Hematopoietic multipotent progenitor cell (in vitro differentiated cells): ENCODE measurements at regions not wholly inside any gene's neighbourhood (a gene's known extent, or its start where the extent isn't known, plus 50 kb on each side); places are given as distances from the start of the nearest gene placed in this dataset.
"Not testable (repeated sequence)": the region's sequence is repeated elsewhere in the genome, so short reads cannot be mapped to it uniquely, and the experiment has no call there.

Experiments used
- DNase-seq, 3 donors: peaks; one replicate each; pipeline ENCODE4 v3.0.0-alpha.2; 2011 to 2015; ENCODE audit warnings: low read depth in 2 of 3, low spot score in 2 of 3

DNA sequence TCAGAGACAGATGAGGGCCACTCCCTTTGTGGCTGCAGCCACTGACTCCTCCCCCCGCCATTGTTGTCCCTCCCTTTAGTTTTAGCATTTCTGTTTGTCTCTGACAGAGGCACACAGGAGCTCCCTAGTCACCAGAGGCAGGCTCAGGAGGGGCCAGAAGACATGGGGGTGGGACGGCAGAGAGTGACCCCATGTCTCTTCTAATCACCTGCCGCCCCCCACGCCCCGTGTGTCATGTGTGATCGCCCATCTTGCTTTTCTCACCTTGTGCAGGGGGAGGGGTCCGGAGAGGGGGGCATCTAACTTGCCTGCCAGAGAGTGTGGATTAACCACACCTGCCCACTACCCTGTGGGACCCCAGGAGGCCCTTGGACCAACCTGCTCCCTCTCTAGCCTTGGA lies 246.7 kb upstream of the TP53TG3C start:
- DNase-seq: not testable (repeated sequence)

DNA sequence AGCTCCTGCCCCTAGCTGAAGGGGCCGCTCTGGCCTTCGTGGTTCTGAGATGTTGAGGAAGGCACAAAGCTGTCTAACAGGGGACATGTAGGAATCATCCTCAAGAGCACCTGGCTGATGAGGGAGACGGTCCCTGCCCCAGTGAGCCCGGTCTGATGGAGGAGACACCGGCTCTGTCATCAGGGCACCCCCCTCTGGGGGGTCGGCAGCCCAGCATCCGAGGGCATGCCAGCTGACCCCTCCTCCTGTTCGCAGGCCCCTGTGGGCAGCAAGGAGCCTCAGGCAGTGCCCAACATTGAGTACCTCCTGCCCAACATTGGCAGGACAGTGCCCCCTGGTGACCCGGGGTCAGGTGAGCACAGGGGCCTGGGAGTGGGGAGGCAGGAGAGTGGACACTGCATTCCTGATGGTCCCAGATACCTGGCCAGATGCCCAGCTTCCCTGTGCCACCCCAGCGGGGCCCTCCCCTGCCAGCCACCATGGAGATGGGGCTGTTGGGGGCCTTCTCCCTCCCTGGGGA lies 247.9 kb upstream of the TP53TG3C start:
- DNase-seq: not testable (repeated sequence)

DNA sequence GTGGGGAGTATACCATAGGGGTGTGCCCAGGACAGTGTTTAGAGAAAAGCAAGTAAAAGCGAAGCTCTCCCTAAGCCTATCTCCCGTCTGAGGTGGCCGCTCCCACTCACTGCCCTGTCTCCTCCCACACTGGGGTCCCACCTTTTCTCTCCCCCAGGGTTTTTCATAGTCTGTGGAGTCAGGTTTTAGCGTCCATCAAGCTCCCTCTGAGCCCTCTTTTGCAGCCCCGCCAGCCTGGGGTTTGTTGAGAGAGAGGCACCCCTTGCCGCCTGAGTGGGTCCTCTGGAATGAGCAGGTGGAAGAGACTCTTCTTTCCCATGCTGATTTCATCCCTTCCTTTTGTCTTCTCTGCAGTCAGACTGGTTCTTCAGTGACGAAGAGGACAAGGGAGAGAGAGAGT lies 248.7 kb upstream of the TP53TG3C start:
- DNase-seq: not testable (repeated sequence)

DNA sequence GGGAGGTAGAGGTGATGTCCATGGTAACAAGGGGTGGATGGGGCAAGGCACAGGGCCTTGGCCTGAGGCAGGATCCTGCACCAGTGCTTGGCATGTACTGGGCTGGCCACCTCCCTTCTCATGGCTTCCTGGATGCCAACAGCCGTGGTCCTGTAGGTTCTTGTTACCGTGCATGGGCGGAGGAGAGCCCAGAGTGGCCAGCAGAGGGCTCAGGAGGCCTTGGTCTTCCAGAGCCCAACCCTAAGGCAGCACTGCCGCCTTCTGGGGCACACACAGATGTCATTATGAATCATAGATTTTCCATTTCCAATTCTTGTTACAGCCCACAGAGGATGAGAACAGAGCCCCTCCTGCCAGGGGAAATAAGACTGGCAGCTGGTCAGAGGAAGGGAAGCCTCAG lies 254.2 kb upstream of the TP53TG3C start:
- not testable (repeated sequence) for DNase-seq

DNA sequence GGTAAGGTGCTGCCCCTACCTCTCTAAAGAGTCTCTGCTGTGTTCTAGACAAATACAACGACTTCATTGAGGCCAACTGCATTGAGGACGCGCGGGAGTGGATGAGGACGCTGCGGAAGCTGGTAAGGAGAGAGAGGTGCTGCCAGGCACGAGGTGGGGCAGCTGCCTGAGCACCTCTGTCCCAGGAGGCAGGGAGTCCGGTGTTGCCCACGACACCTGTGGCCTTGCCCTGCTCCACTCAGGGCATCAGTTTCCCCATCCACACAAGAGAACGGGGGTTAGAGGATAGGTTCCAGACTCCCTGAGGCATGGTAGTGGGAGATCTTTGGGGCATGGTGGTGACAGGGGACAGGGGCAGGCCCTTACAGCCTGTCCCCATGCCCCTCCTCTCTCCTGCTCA lies 256.1 kb upstream of the TP53TG3C start:
- not testable (repeated sequence) for DNase-seq

DNA sequence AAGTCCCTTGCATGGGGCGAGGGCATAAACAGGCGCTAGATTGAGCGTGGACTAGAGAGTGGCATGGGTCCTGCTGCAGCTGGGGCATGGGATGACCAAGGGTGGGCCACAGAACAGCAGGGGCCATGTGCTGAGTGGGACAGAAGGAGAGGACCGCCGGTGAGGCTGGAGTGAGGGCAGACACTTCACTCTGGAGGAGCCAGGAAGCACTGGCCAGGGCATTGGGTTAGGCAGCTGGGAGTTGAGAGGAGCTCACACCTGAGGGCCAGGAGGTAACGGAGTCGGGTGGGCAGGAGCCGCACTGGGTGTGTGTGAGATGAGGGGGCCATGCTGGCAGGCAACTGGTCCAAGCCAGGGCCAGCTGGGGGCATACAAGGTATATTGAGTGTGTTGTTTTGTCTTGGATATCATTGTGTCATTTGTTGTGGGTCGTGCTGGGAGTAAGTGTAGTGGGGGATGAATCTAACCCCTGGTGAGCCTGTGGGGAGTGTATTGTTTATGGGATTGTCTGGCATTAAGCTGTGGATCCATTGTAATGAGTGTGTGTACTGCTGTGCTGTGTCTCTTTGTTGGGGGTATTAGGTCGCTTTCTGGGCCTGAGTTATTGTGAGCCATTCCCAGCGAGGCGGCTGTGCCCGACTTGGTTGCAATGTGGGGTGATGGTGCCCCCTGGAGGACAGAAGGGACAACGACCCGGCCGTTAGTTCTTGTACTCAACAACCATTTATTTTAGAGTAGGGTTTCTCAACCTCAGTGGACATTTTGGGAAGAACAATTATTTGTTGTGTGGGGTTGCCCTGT lies 256.5 kb upstream of the TP53TG3 start:
- not testable (repeated sequence) for DNase-seq

DNA sequence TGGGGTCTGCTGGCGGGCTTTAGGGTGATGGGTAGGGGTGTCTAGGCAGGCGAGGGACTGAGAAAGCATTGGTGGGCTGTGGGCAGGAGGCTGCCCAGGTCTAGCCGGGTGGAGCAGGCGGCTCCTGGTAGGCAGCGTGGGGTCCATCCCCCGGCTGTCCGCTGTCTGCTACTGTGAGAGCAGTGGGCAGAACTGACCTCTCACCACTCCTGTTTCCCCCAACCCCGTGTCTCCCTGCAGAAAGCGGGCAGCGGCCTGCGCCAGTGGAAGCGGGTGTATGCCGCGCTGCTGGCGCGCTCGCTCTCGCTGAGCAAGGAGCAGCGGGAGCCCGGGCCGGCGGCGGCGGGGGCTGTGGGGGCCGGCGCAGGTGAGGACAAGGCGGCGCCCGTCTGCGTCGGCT lies 249.2 kb upstream of the TP53TG3 start:
- not testable (repeated sequence) for DNase-seq

DNA sequence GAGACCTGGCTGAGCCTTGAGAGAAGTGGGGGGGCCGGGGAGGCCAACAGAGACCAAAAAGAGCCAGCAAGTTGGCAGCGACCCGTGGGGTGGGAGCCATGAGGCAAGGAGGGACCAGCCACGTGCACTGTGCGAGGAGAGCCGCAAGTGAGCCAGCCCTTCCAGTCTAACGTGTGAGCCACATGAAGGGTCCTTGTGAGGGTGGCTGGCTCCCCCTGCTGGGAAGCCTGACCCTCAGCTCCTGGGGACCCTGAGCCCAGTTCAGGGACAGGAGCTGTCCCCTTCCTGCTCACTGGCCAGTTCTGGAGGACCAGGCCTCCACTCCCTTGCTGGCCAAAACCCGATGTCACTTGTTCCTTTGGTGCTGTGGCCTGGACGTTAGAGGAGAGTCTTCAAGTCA lies 246.6 kb upstream of the TP53TG3 start:
- not testable (repeated sequence) for DNase-seq

DNA sequence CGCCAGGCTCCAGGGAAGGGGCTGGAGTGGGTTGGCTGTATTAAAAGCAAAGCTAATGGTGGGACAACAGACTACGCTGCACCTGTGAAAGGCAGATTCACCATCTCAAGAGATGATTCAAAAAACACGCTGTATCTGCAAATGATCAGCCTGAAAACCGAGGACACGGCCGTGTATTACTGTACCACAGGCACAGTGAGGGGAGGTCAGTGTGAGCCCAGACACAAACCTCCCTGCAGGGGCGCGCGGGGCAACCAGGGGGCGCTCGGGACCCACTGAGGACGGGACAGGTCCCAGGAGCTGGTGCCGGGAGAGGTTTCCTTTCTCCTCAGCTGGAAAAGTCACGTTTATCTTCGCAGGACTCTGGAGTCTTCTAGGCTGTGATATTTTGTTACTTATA lies 239.4 kb upstream of the TP53TG3 start:
- DNase-seq: not testable (repeated sequence)

DNA sequence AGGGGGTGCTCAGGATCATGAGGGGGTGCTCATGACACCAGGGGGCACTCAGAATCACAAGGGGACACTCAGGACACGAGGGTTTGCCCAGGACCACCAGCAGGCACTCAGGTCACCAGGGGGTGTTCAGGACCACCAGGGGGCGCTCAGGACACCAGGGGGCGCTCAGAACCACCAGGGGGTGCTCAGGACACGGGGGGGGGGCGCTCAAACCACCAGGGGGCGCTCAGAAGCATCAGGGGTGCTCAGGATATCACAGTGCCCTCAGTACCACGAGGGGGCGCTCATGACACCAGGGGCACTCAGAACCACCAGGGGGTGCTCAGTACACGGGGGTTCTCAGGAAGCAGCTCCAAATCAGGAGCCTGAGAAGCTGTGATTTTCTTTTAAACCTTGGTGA lies 221.8 kb upstream of the TP53TG3 start:
- DNase-seq: peak in 2 of 3 donors; percentile 6 to 12

DNA sequence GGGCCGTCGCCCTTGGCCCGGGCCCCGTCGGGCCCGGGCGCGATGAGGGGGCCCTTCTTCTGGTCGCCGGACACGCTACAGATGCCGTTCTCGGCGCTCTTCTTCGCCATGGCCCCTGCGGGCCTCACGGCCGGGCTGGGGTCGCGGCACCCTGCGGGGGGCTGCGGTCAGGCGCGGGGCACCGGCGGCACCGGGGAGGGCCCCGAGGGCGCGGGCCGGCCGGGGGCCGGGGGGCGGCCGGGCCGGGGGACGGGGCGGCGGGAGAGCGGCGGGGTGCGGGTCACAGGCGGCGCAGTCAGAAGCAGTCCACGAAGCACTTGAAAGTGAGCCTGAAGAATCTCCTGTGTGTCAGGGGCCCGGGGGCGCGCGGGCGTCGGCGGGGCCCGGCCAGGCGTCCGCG lies 209.4 kb upstream of the TP53TG3 start:
- not testable (repeated sequence) for DNase-seq

DNA sequence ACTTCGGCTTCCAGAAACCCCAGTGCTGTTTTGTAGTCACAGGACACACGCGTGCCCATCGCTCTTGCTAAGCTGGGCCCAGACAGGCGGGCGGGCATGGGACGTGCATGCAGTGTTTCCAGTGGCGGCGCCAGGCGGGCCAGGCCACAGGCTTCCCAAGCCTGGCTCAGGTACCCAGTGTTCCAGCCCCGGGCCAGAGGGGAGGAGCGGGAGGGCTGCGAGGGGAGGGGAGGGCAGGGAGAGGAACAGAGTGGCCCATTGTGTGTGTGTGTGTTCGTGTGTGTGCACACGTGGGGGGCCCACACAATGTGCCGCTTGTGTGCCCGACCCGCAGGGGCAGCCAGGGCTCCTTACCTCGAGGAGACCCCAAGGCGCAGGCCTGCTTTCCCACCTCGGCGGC lies 208.6 kb upstream of the TP53TG3 start:
- not testable (repeated sequence) for DNase-seq

DNA sequence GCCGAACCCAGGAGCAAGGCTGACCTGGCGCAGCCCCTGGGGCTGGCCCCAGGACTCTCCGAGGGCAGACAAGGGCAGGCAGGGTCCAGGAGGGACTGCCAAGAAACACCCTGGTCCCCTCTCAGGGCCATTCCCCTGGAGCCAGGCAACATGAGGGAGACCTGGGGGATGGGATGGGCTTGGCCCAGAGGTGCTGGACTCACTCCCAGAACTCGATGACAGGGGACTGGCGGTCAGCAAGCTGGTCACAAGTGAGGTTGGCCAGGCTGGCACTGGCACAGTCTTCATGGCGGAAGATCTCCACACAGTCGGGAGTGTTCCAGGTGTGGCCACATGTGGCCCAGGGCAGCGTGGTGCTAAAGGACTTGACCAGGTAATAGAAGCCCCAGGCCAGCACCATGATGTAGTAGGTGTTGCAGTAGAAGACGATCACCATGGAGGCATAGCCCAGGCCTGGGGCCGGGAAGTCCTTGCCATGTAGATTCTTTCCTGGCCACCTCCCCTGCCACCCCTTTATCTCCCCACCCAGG lies 206.4 kb upstream of the TP53TG3 start:
- DNase-seq: not testable (repeated sequence)

DNA sequence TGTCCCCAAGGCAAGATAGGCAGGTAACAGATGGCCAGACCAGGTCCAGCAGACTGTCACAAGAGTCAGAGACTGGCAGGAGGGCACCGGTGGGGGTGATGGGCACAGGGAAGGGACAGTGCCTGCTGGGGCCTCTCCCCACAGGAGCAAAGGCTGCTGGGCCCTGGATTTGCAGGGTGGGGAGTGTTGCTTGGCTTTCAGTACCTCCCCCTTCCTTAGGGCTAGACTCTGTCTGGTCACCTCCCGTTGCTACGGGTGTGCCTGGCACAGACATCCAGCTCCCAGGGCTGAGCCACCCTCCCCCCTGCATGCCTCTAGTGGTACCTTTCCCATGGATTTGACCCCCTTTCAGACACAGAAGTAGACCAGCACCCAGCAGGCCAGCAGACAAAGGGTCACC lies 205.7 kb upstream of the TP53TG3 start:
- DNase-seq: not testable (repeated sequence)

DNA sequence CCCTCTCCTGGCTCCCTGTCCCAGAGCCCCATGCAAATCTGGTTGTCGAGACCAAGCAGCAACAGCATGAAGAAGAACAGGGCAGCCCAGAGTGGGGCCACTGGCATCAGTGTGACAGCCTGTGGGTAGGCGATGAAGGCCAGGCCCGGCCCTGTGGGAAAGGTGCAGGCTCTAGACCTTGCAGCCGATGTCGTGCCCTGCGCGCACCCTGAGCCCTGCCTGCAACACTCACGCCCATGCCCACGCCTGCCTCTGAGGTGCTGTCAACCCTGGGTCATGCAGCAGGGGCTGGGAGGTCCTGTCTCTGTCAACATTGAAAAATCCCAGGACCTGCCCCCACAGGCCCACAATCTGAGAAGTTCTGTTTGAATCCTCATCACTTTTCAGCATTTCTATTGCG lies 204.0 kb upstream of the TP53TG3 start:
- not testable (repeated sequence) for DNase-seq

DNA sequence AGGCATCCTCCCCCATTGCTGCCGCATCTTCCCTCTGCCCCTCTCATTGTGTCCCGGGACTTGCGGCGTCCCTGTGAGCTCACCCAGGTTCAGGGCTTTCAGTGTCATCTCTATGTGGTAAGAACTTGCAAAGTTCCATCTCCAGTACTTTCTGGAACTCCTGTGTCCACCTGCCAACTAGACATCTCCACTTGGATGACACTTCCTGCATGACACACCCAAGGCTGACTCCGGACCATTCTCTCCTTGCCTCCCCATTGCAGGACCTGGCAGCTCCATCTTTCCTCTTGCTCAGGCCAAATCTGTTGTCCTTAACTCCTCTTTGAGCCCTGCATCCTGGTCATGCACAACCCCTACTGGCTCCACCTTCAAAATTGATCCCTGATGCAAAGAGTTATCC lies 200.8 kb upstream of the TP53TG3 start:
- not testable (repeated sequence) for DNase-seq

DNA sequence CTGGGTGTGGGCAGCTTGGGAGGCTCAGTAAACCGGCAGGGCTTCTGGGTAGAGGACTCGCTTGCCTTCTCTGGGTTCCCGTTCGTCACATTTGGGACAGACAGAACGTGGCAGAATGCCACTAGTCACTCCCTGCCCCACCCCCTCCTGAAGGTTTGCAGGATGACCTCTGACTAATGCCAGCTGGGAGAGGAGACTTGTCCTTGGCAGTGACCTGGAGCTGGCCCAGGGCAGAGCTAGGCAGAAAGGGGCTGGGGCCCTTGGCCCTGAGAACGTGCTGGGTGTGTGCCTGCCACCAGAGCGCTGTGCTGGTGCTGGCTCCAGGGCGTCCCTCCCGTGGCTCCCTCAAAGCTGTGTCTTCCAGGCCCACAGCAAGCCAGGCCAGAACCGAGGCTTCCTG lies 197.8 kb upstream of the TP53TG3 start:
- DNase-seq: not testable (repeated sequence)

DNA sequence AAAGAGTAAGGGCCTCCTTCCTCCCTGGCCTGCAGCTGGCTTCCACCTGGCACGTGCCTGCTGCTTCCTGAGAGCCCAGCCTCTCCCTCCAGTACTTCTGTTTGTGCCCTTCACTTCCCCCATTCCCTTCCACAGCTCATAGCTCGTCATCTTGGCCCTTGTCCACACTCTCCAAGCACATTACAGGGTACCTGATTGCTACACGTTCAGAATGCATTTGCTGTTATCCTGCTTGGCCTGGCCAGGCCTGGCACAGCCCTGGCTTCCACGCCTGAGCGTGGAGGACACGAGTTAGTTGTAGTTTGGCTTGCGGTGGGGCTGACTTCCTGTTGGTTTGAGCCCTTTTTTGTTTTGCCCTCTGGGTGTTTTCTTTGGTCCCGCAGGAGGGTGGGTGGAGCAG lies 197.2 kb upstream of the TP53TG3 start:
- DNase-seq: not testable (repeated sequence)

DNA sequence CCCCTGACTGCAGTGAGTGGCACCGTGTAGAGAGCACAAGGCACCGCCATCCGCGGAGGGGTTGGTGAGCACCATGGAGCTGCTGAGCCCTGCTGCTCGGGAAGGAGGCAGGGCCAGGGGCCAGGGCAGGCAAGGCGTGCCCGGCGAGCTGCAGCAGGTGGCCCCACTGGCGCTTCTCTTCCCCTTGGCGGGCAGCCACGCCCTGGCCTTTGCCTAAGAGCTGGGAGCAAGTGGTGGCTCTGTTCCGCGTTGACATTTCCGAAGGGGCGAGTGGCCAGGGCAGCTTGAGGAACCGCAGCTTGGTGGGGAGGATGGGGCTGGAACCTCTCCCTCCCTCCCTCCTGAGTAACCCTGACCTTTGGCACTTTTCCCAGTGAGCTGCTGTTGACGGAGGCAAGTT lies 194.7 kb upstream of the TP53TG3 start:
- not testable (repeated sequence) for DNase-seq

DNA sequence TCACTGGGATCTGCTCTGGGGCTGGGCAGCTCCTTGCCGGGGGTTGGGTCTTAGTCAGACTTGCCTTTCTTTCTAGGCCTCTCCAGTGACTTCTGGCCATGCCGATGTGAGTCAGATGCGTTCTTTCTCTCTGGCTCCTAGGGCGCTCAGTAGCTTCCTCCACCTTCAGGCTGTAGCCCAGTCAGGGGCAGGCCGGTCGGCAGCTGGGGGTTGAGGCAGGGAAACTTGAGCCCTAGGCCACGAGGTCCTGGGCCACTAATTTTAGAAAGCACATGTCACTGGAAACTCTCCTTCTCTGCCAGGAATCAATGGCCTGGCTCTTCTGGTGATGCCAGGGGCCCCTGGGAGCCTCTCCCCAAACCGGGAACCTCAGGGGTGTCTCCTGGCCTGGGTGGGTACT lies 192.4 kb upstream of the TP53TG3 start:
- not testable (repeated sequence) for DNase-seq

DNA sequence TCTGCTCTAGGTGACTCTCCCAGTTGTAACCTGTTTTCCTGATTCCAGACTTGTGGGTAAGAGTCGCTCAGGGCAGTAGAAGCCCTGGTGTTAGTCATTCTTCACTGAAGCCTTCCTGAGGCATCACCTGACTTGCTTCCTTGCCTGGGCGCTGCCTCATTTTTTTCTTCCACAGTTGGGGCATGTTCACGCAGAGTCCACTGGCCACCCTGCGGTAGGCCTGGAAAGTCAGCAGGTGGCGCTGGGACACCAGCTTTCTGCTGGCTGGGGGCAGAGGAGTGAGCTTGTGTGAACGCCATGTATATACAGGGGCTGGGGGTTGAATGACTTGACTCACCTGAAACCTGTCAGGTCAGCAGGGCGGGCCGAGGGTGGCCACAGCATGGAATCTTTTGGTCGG lies 189.3 kb upstream of the TP53TG3 start:
- not testable (repeated sequence) for DNase-seq
